Activated naive CD4-positive, alpha-beta T cell treated with anti-CD3 and anti-CD28 coated beads for 36 hours (primary cell): ENCODE measurements at regions not wholly inside any gene's neighbourhood (a gene's known extent, or its start where the extent isn't known, plus 50 kb on each side); places are given as distances from the start of the nearest gene placed in this dataset.

ENCODE experiments used
- CTCF ChIA-PET: fragments of 350-600 bp; sonication (Branson Sonifier 250); formaldehyde crosslinking; loops from one replicate; lab custom pipeline; 2021; ENCODE audit warnings: antibody characterized with exemption; lab: Charles Lee
- DNase-seq: peaks from one replicate; pipeline ENCODE4 v3.0.0-alpha.2; 2020
- H3K27ac Mint-ChIP-seq: one replicate; pipeline ENCODE4 v1.8.0; 2021; ENCODE audit warnings: mild to moderate bottlenecking, mixed read lengths
- H3K27me3 Mint-ChIP-seq: one replicate; pipeline ENCODE4 v1.8.0; 2021; ENCODE audit warnings: low read depth, mixed read lengths
- H3K36me3 Mint-ChIP-seq: one replicate; pipeline ENCODE4 v1.8.0; 2021; ENCODE audit warnings: low read depth, mixed read lengths
- H3K4me1 Mint-ChIP-seq: one replicate; pipeline ENCODE4 v1.8.0; 2021; ENCODE audit warnings: low read depth, mixed read lengths
- H3K4me3 Mint-ChIP-seq: one replicate; pipeline ENCODE4 v1.8.0; 2021; ENCODE audit warnings: mild to moderate bottlenecking, moderate library complexity, mixed read lengths
- H3K9me3 Mint-ChIP-seq: one replicate; pipeline ENCODE4 v1.8.0; 2021; ENCODE audit warnings: mixed read lengths
- intact Hi-C: fragments of 100-400 bp; cut with micrococcal nuclease; formaldehyde crosslinking; loops from one replicate; pipeline ENCODE4 v1.15.1; 2023

DNA sequence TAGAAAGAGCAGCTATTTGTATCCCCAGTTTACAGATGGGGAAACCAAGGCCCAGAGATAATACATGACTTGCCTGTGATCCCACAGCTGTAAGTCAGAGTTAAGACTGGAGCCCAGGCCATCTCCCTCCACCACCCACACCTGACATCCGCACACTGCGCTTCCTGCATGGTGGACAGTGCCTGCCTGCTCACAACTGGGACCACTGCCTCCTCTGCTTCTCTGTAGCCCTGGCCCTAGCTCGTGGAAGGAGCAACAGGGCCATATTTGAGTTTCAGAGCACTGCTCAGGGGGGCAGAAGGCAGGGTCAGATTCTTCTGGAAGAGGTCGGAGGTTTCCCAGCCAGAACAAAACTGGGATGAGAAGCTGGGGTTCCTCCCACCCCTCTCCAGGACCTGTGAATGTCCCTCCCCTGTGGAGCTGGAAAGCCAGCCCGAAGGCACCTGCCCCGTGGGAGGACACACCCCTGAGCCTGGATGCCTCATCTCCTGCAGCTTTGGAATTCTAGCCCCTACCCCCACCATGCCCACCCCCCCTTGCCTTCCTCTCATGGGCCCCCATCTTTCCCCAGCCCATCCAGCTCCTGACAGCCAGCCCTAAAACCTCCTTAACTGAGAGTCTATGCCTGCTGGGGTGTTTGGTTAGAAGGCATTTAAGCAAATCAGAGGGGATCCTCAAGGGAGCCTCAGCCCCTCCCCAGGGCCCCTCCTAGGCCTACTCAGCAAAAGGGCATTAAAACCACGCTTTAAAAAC, 100.1 kb downstream of the TPRA1 start:
- peaks cover 18% of the 10 kb centered on the region for H3K27me3 Mint-ChIP-seq
- intact Hi-C loops: no loop called here
- H3K4me1 Mint-ChIP-seq: no peaks in the 10 kb centered on the region
- CTCF ChIA-PET: interaction anchor here (0.7 to 1.0 kb wide), 2 partner anchors 37 to 426 kb away, joined by 3 read pairs; no protein-coding TSS in a partner anchor
- H3K4me3 Mint-ChIP-seq: no peak overlapping the region
- DNase-seq: no peak
- no peak overlapping the region for H3K27ac Mint-ChIP-seq
- H3K9me3 Mint-ChIP-seq: no peaks in the 10 kb centered on the region
- H3K36me3 Mint-ChIP-seq: no peaks in the 10 kb centered on the region

DNA sequence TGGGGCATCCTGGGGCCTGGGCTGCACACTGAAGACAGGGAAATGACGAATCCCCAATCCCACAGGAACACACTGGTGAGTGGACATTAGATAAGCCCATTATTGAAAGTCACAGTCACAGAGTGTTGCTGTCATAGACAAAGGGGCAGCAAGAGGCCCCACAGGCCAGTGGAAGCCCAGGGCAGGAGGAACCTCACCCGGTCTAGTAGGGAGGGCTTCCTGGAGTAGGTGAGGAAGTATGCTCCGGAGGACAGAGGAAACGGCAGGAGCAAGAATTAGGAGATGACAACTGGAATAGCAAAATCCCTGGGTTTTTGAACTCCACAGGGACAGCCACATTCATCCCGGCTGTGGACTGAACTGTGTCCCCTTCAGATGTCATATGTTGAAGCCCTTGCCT, 101.2 kb downstream of the TPRA1 start:
- no peak for DNase-seq
- Mint-ChIP-seq H3K9me3 (no peaks in the 10 kb centered on the region), H3K27me3 (peaks cover 22% of the 10 kb centered on the region), H3K4me3 (no peak overlapping the region), H3K4me1 (peaks cover 9% of the 10 kb centered on the region), H3K27ac (no peak overlapping the region), H3K36me3 (no peaks in the 10 kb centered on the region)
- CTCF ChIA-PET: no interaction called here
- intact Hi-C loops: no loop called here

DNA sequence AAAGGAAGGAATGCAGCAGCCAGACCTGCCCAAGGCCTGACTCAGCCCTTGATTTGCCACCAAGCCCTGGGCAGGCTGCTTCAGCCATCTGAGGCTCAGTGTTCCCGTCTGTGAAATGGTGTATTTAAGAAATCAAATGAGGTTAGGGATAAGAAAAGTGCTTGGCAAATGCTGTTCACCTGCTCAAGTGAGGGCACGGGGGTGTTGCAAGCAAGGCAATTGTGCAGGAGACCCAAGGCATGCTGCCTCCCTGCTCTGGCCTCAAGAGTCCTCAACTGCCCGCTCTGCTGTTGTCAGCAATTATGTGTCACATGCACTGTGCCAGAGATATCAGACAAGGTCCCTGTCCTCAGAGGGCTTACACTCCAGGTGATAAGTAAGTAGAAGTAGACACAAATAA, 101.8 kb downstream of the TPRA1 start:
- H3K4me1 Mint-ChIP-seq: peaks cover 9% of the 10 kb centered on the region
- no peak overlapping the region for H3K27ac Mint-ChIP-seq
- CTCF ChIA-PET: no interaction called here
- DNase-seq: peak; percentile 2
- intact Hi-C loops: no loop called here
- no peak overlapping the region for H3K4me3 Mint-ChIP-seq
- H3K36me3 Mint-ChIP-seq: no peaks in the 10 kb centered on the region
- no peaks in the 10 kb centered on the region for H3K9me3 Mint-ChIP-seq
- peaks cover 24% of the 10 kb centered on the region for H3K27me3 Mint-ChIP-seq

DNA sequence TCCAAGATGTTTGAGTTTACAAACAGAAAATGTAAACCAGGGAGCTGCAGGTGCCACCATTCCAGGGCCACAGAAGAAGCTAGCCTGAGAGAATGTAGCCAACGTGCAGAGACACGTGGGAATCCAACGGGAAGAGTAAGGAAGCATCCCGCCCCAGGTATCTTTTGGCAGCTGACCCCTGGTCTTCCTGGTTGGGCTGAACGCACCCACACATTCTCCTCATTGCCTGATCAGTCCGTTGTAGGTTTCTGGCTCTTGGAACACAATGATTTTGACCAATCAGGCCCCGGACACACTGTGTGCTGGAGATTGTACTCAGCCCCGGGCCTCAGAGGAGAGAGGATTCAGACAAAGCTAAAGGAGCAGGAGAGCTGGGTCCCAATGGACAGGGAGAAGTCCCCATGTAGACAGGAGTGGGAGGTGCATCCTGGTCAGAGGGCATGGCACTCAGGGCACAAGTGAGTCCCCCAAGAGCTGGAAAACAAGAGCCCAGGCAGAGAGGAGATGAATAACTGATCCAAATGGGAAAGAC, 102.3 kb downstream of the TPRA1 start:
- Mint-ChIP-seq H3K4me1 (peaks cover 13% of the 10 kb centered on the region), H3K9me3 (no peaks in the 10 kb centered on the region), H3K27ac (no peak overlapping the region), H3K36me3 (no peaks in the 10 kb centered on the region), H3K4me3 (no peak overlapping the region), H3K27me3 (peaks cover 28% of the 10 kb centered on the region)
- intact Hi-C loops: no loop called here
- CTCF ChIA-PET: no interaction called here
- DNase-seq: peak; percentile 2

DNA sequence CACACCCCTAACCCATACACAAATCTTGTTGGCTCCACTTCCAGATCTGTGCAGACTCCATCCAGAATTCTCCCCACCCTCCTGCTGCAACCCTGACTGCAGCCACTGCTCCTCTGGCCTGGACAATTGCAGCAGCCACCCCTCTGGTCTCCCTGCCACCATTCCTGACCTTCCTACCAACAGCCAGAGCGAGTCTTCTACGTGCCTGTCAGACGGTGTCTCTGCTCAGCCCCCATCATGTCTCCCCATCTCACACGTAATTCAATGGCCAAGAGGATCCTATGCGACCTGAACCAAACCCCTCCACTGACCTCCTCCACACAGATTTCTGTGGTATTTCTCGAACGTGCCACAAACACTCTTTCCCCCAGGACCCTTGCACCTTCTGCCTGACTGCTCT, 103.3 kb downstream of the TPRA1 start:
- no peak overlapping the region for H3K27ac Mint-ChIP-seq
- H3K4me1 Mint-ChIP-seq: peaks cover 13% of the 10 kb centered on the region
- H3K27me3 Mint-ChIP-seq: peaks cover 31% of the 10 kb centered on the region
- intact Hi-C loops: no loop called here
- CTCF ChIA-PET: no interaction called here
- H3K36me3 Mint-ChIP-seq: no peaks in the 10 kb centered on the region
- no peaks in the 10 kb centered on the region for H3K9me3 Mint-ChIP-seq
- H3K4me3 Mint-ChIP-seq: no peak overlapping the region
- no peak for DNase-seq

DNA sequence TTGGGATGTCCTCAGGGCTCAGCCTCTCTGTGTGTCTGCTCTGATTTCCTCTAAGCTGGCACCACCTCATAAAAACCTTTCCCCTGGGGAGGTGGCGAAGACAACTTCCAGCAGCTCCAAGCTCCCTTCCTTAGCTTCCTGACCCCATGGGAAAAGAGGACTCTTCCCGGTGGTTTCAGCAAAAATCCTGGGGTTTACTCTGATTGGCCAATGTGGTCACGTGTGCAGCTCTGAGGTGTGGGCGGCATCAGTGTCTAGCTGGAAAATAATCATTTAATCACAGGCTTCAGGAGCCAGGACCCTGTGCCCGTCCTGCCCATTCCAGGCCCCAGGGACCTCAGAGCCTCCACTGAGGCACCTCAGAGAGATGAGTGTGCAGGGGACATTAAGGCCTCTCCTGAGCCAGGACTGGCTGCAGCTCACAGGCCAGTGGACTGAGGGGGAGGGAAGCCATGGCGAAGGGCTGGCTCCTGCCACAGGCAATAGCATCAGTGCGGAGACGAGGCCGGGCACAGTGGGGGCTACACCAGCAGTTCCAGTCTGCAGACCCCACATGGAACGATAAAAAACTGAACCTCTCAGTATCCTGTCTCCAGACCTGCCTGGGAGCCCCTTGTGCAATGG, 104.1 kb downstream of the TPRA1 start:
- intact Hi-C loops: no loop called here
- Mint-ChIP-seq H3K27me3 (peaks cover 31% of the 10 kb centered on the region), H3K27ac (no peak overlapping the region), H3K4me3 (no peak overlapping the region), H3K36me3 (no peaks in the 10 kb centered on the region), H3K4me1 (peaks cover 13% of the 10 kb centered on the region), H3K9me3 (no peaks in the 10 kb centered on the region)
- CTCF ChIA-PET: no interaction called here
- peak; percentile 0 for DNase-seq

DNA sequence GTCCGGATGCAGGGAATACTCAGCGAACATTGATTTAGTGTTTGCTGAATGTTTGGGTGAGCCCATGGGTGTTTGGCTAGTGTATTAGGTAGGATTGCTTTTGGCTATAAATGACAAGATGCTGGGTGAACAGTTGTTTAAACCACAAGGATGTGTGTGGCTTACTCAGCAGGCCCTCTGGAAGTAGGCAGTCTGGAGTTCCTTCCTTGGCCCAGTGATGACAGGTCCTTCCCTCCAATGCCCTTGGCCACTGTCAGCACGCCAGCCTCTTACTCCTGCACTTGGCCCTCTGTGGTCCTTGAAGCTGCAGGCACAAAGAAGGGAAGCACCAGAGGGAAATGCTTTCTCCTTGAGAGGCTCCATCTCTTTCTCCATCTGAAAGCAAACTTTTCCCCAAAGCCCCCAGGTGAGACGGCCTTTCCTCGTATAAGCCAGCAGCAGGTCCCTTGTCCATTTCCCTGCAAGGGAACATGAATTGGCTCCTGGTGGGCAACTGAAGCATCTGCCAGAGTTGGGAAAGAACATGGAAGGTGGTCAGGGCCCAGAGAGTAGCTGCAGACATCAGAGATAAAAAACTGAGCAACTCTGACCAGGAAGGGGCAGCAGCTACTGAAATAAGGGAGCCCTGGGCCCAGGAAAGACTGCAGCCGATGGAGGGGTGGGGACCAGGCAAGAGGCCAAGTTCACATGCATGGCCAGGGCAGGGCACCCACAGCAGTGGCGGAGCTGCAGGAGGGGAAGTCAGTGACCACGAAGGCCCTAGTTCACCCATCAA, 105.0 kb downstream of the TPRA1 start:
- Mint-ChIP-seq H3K36me3 (no peaks in the 10 kb centered on the region), H3K27me3 (peaks cover 31% of the 10 kb centered on the region), H3K4me1 (peaks cover 13% of the 10 kb centered on the region), H3K9me3 (no peaks in the 10 kb centered on the region), H3K27ac (no peak overlapping the region), H3K4me3 (no peak overlapping the region)
- CTCF ChIA-PET: no interaction called here
- DNase-seq: peak; percentile 2
- intact Hi-C loops: no loop called here

DNA sequence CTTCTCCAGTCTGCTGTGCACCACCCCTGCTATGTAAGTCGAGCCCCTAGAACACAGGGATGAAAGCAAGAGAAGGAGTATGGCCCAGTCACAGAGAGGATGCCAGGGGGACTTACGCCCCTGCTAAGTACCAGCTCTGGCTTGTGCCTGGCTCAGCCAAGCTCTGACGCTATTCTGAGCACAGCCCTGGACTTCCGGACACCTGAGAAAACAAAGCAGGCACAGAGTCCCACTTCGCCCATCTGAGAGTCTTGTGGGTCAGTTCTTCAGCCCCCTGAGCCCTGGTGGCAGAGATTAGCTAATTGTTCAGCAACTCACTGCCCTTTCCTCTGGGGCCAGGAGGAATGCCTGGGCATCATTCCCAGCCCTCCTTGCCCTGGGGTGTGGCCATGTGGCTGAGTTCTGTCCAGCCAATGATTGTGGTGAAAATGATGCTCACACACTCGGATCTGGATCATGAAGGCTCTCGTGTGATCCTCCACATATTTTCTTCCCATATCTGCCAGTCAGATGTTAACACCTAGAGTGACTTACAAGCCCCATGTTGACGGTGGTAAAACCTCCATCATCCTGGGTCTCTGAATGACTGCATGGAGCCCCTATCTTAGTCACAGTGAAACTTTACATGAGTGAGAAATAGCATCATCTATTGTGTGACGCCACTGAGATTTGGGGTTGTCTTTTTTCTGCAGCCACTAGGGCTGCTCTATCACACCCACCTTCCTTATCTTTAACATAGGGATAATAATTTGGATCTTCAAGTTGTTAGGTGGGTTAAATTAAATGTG, 105.7 kb downstream of the TPRA1 start:
- intact Hi-C loops: loop anchor here (5.0 kb wide), 1 partner anchor 58 kb away; no protein-coding TSS in a partner anchor
- Mint-ChIP-seq H3K27ac (no peak overlapping the region), H3K36me3 (no peaks in the 10 kb centered on the region), H3K4me3 (no peak overlapping the region), H3K4me1 (peaks cover 13% of the 10 kb centered on the region), H3K27me3 (peaks cover 31% of the 10 kb centered on the region), H3K9me3 (no peaks in the 10 kb centered on the region)
- DNase-seq: peak; percentile 52
- CTCF ChIA-PET: interaction anchor here (0.7 kb wide), 1 partner anchor 42 kb away, joined by 3 read pairs; no protein-coding TSS in a partner anchor

DNA sequence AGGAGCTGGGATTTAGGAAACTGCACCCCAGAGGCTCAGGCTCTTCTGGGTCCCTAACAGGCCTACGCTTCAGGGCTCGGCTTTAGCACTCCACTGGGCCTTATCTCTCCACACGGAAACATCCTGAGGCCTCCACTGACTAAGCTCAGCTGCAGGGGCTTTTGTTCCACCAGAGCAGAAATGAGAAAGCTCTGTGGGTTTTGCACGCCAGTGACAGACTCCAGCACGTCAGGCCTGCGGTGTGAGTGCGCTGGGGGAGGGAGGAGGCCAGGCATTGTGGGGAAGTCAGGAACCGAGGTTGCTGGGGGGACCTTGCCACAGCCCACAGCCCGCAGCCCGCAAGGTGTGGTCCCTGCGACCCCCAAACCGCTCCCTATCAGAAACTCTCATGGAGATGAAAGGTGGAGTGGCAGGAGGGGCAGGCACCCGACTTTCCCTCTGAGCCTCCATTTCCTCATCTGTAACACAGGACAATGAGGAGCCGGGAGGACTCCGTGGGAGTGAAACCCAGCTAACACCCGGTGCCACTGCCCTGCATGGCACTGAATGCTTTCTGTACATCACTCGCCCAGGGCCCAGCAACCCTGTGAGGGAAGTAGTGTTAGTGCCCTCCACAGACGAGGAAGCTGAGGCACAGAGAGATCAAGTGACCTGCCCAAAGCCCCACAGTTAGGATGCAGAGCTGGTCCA, 106.5 kb downstream of the TPRA1 start:
- CTCF ChIA-PET: interaction anchor here (0.6 to 0.7 kb wide), 2 partner anchors 43 to 165 kb away, joined by 3 to 5 read pairs; no protein-coding TSS in a partner anchor
- H3K27me3 Mint-ChIP-seq: peaks cover 31% of the 10 kb centered on the region
- H3K4me1 Mint-ChIP-seq: peaks cover 13% of the 10 kb centered on the region
- no peak overlapping the region for H3K27ac Mint-ChIP-seq
- H3K4me3 Mint-ChIP-seq: no peak overlapping the region
- H3K9me3 Mint-ChIP-seq: no peaks in the 10 kb centered on the region
- DNase-seq: peak; percentile 73
- H3K36me3 Mint-ChIP-seq: no peaks in the 10 kb centered on the region
- intact Hi-C loops: loop anchor here (5.0 kb wide), 1 partner anchor 58 kb away; no protein-coding TSS in a partner anchor

DNA sequence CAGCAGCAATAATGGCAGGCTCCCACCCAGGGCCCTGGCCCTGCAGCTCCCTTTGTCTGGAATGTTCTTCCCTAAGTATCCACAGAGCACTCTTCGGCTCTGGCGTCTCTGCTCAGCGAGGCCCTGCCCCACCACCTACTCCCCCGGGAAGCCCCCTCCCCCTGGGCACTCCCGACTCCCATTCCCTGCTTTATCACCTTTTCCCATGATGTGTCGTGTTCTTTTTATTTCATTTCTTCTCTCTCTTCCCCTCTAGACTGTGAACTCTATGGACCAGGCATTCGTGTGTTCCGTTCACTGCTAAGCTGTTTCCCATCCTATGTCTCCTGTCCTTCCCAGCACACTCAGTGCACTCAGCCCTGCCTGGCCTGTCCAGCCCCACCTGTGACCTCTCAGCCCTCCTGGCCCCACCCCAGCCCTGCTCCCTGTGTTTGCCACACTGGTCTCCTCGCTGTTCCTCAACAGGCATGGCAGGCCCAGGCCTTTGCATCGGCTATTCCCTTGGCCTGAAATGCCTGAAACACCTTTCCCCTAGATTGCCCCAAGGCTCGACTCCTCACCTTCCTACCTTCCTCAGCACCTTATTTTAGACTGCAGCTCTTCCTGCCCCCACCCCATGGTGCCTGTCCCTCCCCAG, 107.4 kb downstream of the TPRA1 start:
- no peaks in the 10 kb centered on the region for H3K36me3 Mint-ChIP-seq
- intact Hi-C loops: loop anchor here (5.0 kb wide), 1 partner anchor 59 kb away; no protein-coding TSS in a partner anchor
- no peak overlapping the region for H3K27ac Mint-ChIP-seq
- no peak overlapping the region for H3K4me3 Mint-ChIP-seq
- CTCF ChIA-PET: no interaction called here
- H3K4me1 Mint-ChIP-seq: peaks cover 13% of the 10 kb centered on the region
- no peaks in the 10 kb centered on the region for H3K9me3 Mint-ChIP-seq
- H3K27me3 Mint-ChIP-seq: peaks cover 31% of the 10 kb centered on the region
- DNase-seq: peak; percentile 2
